ENCODE measurements at regions not wholly inside any gene's neighbourhood (a gene's known extent, or its start where the extent isn't known, plus 50 kb on each side); places are given as distances from the start of the nearest gene placed in this dataset.

DNA sequence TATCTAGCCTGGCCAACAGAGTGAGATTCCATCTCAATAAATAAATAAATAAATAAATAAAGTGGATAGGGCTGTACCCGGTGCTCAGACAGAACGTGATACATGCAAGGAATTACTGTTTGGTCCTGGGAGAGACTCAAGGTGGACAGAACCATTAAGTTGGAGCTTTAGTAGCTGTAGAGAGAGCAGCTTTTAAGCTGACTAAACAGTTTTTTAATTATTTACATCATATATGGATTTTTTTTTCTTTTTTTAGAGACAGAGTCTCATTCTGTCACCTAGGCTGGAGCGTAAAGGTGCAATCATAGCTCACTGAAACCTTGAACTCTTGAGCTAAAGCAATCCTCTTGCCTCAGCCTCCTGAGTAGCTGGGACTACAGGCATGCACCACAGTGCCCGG, 92.5 kb upstream of the ATP6AP2 start:
- TF ChIP-seq, protein P1, sequence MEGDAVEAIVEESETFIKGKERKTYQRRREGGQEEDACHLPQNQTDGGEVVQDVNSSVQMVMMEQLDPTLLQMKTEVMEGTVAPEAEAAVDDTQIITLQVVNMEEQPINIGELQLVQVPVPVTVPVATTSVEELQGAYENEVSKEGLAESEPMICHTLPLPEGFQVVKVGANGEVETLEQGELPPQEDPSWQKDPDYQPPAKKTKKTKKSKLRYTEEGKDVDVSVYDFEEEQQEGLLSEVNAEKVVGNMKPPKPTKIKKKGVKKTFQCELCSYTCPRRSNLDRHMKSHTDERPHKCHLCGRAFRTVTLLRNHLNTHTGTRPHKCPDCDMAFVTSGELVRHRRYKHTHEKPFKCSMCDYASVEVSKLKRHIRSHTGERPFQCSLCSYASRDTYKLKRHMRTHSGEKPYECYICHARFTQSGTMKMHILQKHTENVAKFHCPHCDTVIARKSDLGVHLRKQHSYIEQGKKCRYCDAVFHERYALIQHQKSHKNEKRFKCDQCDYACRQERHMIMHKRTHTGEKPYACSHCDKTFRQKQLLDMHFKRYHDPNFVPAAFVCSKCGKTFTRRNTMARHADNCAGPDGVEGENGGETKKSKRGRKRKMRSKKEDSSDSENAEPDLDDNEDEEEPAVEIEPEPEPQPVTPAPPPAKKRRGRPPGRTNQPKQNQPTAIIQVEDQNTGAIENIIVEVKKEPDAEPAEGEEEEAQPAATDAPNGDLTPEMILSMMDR (IDR thresholded peaks at IDR 0.05) = no peak
- TF ChIP-seq POLR2A (IDR thresholded peaks at IDR 0.05) (no peak), POLR2AphosphoS5 (IDR thresholded peaks at IDR 0.05) (no peak), EP300 (IDR thresholded peaks at IDR 0.05; ENCODE audit: low read depth) (no peak)

Data from transverse colon (tissue), 4 donors.